DOHH2 (cell line): ENCODE measurements at regions not wholly inside any gene's neighbourhood (a gene's known extent, or its start where the extent isn't known, plus 50 kb on each side); places are given as distances from the start of the nearest gene placed in this dataset.

Source experiments
- H3F3A ChIP-seq: fragments of 200-600 bp; sonication (generic), shearing (Covaris generic); 2 replicates; pipeline ENCODE4 v1.6.0; 2016; ENCODE audit warnings: antibody characterized with exemption, mild to moderate bottlenecking; ENCODE audit not compliant: control insufficient read depth, insufficient read depth
- H3K27ac ChIP-seq: fragments of 200-600 bp; sonication (generic); 2 replicates; pipeline ENCODE4 v1.5.1; 2014; ENCODE audit warnings: low read depth, mild to moderate bottlenecking, low read length, moderate library complexity
- H3K27me3 ChIP-seq: fragments of 200-600 bp; sonication (generic); 2 replicates; pipeline ENCODE4 v1.6.1; 2014; ENCODE audit warnings: mild to moderate bottlenecking, low read length, mixed read lengths; ENCODE audit not compliant: control insufficient read depth
- H3K36me3 ChIP-seq: fragments of 200-600 bp; sonication (generic); 2 replicates; pipeline ENCODE4 v1.6.1; 2014; ENCODE audit warnings: mild to moderate bottlenecking, low read length, moderate library complexity, mixed read lengths; ENCODE audit not compliant: control insufficient read depth
- H3K4me1 ChIP-seq: fragments of 200-600 bp; sonication (generic); 2 replicates; pipeline ENCODE4 v1.6.1; 2014; ENCODE audit warnings: mild to moderate bottlenecking, low read length, mixed read lengths; ENCODE audit not compliant: control insufficient read depth
- H3K4me2 ChIP-seq: fragments of 200-600 bp; sonication (generic); 2 replicates; pipeline ENCODE4 v1.6.0; 2014; ENCODE audit warnings: mild to moderate bottlenecking, low read length, moderate library complexity
- H3K4me3 ChIP-seq: fragments of 200-600 bp; sonication (generic); 2 replicates; pipeline ENCODE4 v1.5.1; 2014; ENCODE audit warnings: mild to moderate bottlenecking, low read length, mixed read lengths
- H3K79me2 ChIP-seq: fragments of 200-600 bp; sonication (generic); 2 replicates; pipeline ENCODE4 v1.6.1; 2014; ENCODE audit warnings: mild to moderate bottlenecking, low read length, mixed read lengths; ENCODE audit not compliant: control insufficient read depth
- H3K9me2 ChIP-seq: fragments of 200-600 bp; sonication (generic); replicated peaks from 2 replicates; pipeline ENCODE4 v1.6.1; 2014; ENCODE audit warnings: mild to moderate bottlenecking, low read length, mixed read lengths; ENCODE audit not compliant: control insufficient read depth
- H3K9me3 ChIP-seq: fragments of 200-600 bp; sonication (generic); 2 replicates; pipeline ENCODE4 v1.6.1; 2014; ENCODE audit warnings: antibody characterized with exemption, low read length, mixed read lengths; ENCODE audit not compliant: control insufficient read depth, insufficient read depth
- H4K20me1 ChIP-seq: fragments of 200-600 bp; sonication (generic); 2 replicates; pipeline ENCODE4 v1.6.0; 2014; ENCODE audit warnings: low read depth, mild to moderate bottlenecking, antibody characterized with exemption, low read length, moderate library complexity; ENCODE audit not compliant: control insufficient read depth, insufficient read depth
- EZH2phosphoT487 ChIP-seq: fragments of 200-600 bp; sonication (generic); IDR thresholded peaks from 2 replicates; pipeline ENCODE4 v1.6.1; 2017; ENCODE audit warnings: borderline replicate concordance, mild to moderate bottlenecking, antibody characterized with exemption, low read length, moderate library complexity, mixed read lengths
- TF ChIP-seq, protein P1 (sequence below): fragments of 200-600 bp; sonication (generic); IDR thresholded peaks from one replicate; pipeline ENCODE4 v1.5.1; 2014; ENCODE audit warnings: antibody characterized with exemption, mild to moderate bottlenecking, low read depth, low read length; ENCODE audit not compliant: poor library complexity, severe bottlenecking

DNA sequence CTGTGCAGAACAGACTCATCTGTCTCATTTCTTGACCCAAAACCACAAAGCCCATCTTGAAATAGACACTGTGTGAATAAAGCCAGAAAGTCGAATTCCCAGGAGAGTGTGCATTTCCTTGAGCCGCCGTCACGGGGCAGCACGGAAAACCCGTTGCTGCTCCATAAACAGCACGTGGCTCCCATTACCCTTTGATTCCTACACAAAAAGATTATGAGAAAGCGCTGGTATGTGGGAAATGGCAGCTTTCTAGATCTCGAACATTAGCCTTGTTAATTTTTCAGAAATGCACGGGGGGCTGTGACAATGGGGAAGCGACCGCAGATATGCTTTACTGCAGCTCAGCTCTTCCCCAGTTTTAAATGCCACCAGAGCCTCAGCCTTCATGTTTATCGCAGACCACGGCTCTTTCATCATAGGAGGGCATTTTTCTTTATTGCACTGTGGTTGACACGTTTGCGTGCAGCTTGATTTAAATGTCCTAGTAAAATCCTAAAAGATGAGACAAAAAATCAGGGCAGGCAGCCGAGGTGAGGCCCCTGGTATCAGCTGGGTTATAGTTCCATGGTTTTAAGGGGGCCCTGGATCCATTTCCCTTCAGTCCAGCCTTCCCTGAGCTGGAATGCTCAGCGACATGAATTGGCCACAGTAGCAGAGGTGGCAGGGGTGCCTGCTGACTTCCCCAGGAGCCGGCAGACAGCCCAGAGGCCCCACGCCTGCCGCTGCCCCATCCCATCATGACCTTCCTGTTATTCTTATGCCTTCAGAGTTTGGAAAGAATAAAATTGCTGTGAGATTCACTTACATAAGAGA lies 249.3 kb downstream of the NDUFA10 start:
- TF ChIP-seq EZH2phosphoT487: no peak
- TF ChIP-seq, protein P1, sequence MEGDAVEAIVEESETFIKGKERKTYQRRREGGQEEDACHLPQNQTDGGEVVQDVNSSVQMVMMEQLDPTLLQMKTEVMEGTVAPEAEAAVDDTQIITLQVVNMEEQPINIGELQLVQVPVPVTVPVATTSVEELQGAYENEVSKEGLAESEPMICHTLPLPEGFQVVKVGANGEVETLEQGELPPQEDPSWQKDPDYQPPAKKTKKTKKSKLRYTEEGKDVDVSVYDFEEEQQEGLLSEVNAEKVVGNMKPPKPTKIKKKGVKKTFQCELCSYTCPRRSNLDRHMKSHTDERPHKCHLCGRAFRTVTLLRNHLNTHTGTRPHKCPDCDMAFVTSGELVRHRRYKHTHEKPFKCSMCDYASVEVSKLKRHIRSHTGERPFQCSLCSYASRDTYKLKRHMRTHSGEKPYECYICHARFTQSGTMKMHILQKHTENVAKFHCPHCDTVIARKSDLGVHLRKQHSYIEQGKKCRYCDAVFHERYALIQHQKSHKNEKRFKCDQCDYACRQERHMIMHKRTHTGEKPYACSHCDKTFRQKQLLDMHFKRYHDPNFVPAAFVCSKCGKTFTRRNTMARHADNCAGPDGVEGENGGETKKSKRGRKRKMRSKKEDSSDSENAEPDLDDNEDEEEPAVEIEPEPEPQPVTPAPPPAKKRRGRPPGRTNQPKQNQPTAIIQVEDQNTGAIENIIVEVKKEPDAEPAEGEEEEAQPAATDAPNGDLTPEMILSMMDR: no peak
- Histone ChIP-seq H3K9me2 (no peaks in the 10 kb centered on the region), H3K4me3 (no peak overlapping the region)

GRCh38 chr2:239774933-239775622 lies 250.1 kb downstream of the NDUFA10 start:
- Histone ChIP-seq H3K79me2 (no peaks in the 10 kb centered on the region), H3K9me3 (peaks cover 3% of the 10 kb centered on the region; the same call in 1 of the 2 replicates), H3F3A (no peaks in the 10 kb centered on the region), H3K9me2 (no peaks in the 10 kb centered on the region), H4K20me1 (no peaks in the 10 kb centered on the region), H3K27me3 (no peaks in the 10 kb centered on the region), H3K36me3 (no peaks in the 10 kb centered on the region), H3K4me3 (no peak overlapping the region), H3K27ac (no peak overlapping the region), H3K4me2 (no peak overlapping the region), H3K4me1 (no peaks in the 10 kb centered on the region)
- TF ChIP-seq EZH2phosphoT487: no peak
- TF ChIP-seq, protein P1: no peak

More for the DNA sequence above, 249.3 kb downstream of the NDUFA10 start:
- H3K4me2 ChIP-seq: no peak overlapping the region
- no peaks in the 10 kb centered on the region for H3K36me3 ChIP-seq
- H3K79me2 ChIP-seq: no peaks in the 10 kb centered on the region
- H3K4me1 ChIP-seq: no peaks in the 10 kb centered on the region
- H3K27me3 ChIP-seq: no peaks in the 10 kb centered on the region
- peaks cover 3% of the 10 kb centered on the region; the same call in 1 of the 2 replicates for H3K9me3 ChIP-seq
- H4K20me1 ChIP-seq: no peaks in the 10 kb centered on the region
- no peak overlapping the region for H3K27ac ChIP-seq
- H3F3A ChIP-seq: no peaks in the 10 kb centered on the region

DNA sequence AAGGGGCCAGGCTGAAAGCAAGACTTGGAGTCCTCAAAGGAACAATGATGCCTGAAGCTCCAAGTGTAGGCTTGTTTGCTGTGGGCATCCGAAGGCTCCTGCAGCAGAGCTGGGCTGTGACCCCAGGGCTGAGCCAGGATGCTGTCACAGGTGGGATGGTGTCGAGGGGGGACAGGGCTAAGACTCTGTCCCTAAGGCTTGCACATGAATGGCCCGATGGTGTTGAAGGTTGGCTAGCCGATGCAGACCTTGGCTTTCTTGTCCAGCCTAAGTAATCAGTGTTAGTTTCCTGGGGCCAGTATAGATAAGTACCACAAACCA lies 251.0 kb downstream of the NDUFA10 start:
- Histone ChIP-seq H3K4me3 (no peak overlapping the region), H3K36me3 (no peaks in the 10 kb centered on the region), H3K4me2 (no peak overlapping the region), H3K79me2 (no peaks in the 10 kb centered on the region), H4K20me1 (no peaks in the 10 kb centered on the region), H3K27me3 (no peaks in the 10 kb centered on the region), H3K9me3 (peaks cover 3% of the 10 kb centered on the region; the same call in 1 of the 2 replicates), H3K4me1 (no peaks in the 10 kb centered on the region), H3K27ac (no peak overlapping the region), H3F3A (no peaks in the 10 kb centered on the region), H3K9me2 (no peaks in the 10 kb centered on the region)
- no peak for TF ChIP-seq EZH2phosphoT487
- TF ChIP-seq, protein P1: no peak
